HCT116 (cell line): ENCODE measurements at regions not wholly inside any gene's neighbourhood (a gene's known extent, or its start where the extent isn't known, plus 50 kb on each side); places are given as distances from the start of the nearest gene placed in this dataset.

ENCODE experiments used
- ATAC-seq: fragments of 200-7000 bp; cut with Tn5 transposase; 2 replicates; pipeline ENCODE4 v1.9.1; 2020; ENCODE audit warnings: mild to moderate bottlenecking, moderate library complexity
- BruUV-seq: library from RNA; stranded (reverse); fragments of 400-500 nt; replicated peaks from 2 replicates; lab custom pipeline; 2021; lab: Mats Ljungman, UMichigan
- CTCF ChIA-PET: fragments of 300-600 bp; sonication (Branson Sonifier 250); formaldehyde crosslinking; loops from one replicate; lab custom pipeline; 2021; ENCODE audit warnings: antibody characterized with exemption; lab: Charles Lee
- POLR2A ChIA-PET: fragments of 300-600, 350-600 bp; sonication (Branson Sonifier 250); formaldehyde crosslinking; loops from one replicate; lab custom pipeline; 2021; ENCODE audit warnings: antibody characterized with exemption; lab: Charles Lee
- RAD21 ChIA-PET, 2 experiments: fragments of 300-600 bp; sonication (Branson Sonifier 250); formaldehyde crosslinking; loops; one replicate each; lab custom pipeline; 2023; ENCODE audit warnings: low total read pairs in 2 of 2; ENCODE audit not compliant: uncharacterized antibody in 2 of 2, unreplicated experiment in 2 of 2, low non-redundant PET in 1 of 2; lab: Charles Lee
- DNase-seq: peaks from one replicate; pipeline ENCODE4 v3.0.0-alpha.2; 2010; ENCODE audit warnings: low read depth, low spot score
- H2AFZ ChIP-seq: fragments of 200-600 bp; shearing (Covaris generic), sonication (generic); 2 replicates; pipeline ENCODE4 v1.6.1; 2017; ENCODE audit warnings: low read depth, mixed run types, mixed read lengths, antibody characterized with exemption, low read length; ENCODE audit not compliant: poor library complexity, severe bottlenecking
- H3K27ac ChIP-seq: 2 replicates; pipeline ENCODE4 v1.5.1; 2012; ENCODE audit warnings: low read depth, low read length
- H3K27me3 ChIP-seq: fragments of 200-600 bp; sonication (generic); 2 replicates; pipeline ENCODE4 v1.6.1; 2016; ENCODE audit warnings: mixed run types, low read length, mixed read lengths; ENCODE audit not compliant: insufficient read depth
- H3K36me3 ChIP-seq, 2 experiments: fragments of 200-500 bp in 1 of 2; fragments of 200-600 bp in 1 of 2; sonication (Bioruptor generic) in 1 of 2; sonication (generic) in 1 of 2; 2 replicates each; pipeline versions ENCODE4 v1.5.1 to v1.6.1; 2014 to 2016; ENCODE audit warnings: low read length in 2 of 2, inconsistent platforms in 1 of 2, mixed read lengths in 1 of 2, mixed run types in 1 of 2; ENCODE audit not compliant: insufficient read depth in 2 of 2, control insufficient read depth in 1 of 2
- H3K4me1 ChIP-seq, 2 experiments: fragments of 200-600 bp in 1 of 2; sonication (generic) in 1 of 2; 2 replicates each; pipeline versions ENCODE4 v1.5.1 to v1.6.1; 2012 to 2017; ENCODE audit warnings: low read length in 2 of 2, inconsistent platforms in 1 of 2, mild to moderate bottlenecking in 1 of 2, mixed read lengths in 1 of 2, mixed run types in 1 of 2, moderate library complexity in 1 of 2; ENCODE audit not compliant: insufficient read depth in 2 of 2, control insufficient read depth in 1 of 2
- H3K4me2 ChIP-seq: fragments of 200-600 bp; sonication (generic); 2 replicates; pipeline ENCODE4 v1.6.1; 2017; ENCODE audit warnings: mixed run types, low read length, mixed read lengths
- H3K4me3 ChIP-seq, 2 experiments: fragments of 200-600 bp in 1 of 2; sonication (generic) in 1 of 2; replicated peaks in 1 of 2; 2 replicates each; pipeline ENCODE4 v1.5.1; 2011 to 2016; ENCODE audit warnings: low read length in 2 of 2, control low read depth in 1 of 2, low read depth in 1 of 2, mild to moderate bottlenecking in 1 of 2, mixed read lengths in 1 of 2, mixed run types in 1 of 2
- H3K79me2 ChIP-seq: fragments of 200-600 bp; sonication (generic); 2 replicates; pipeline ENCODE4 v1.6.1; 2017; ENCODE audit warnings: mild to moderate bottlenecking, mixed run types, low read length, moderate library complexity, mixed read lengths; ENCODE audit not compliant: insufficient read depth
- H3K9ac ChIP-seq: fragments of 200-600 bp; sonication (generic); 2 replicates; pipeline ENCODE4 v1.6.1; 2016; ENCODE audit warnings: low read length, mixed read lengths
- H3K9me2 ChIP-seq: fragments of 200-600 bp; sonication (generic), shearing (Covaris generic); 2 replicates; pipeline ENCODE4 v1.6.1; 2017; ENCODE audit warnings: mixed run types, mild to moderate bottlenecking, moderate library complexity; ENCODE audit not compliant: insufficient read depth
- H3K9me3 ChIP-seq, 2 experiments: fragments of 200-500 bp in 1 of 2; fragments of 200-600 bp in 1 of 2; sonication (Bioruptor generic) in 1 of 2; sonication (generic) in 1 of 2; 2 replicates each; pipeline ENCODE4 v1.6.1; 2014 to 2017; ENCODE audit warnings: low read length in 2 of 2, mixed read lengths in 2 of 2, inconsistent platforms in 1 of 2, low read depth in 1 of 2, mild to moderate bottlenecking in 1 of 2, mixed run types in 1 of 2, moderate library complexity in 1 of 2; ENCODE audit not compliant: control insufficient read depth in 1 of 2, insufficient read depth in 1 of 2
- H4K20me1 ChIP-seq: fragments of 200-600 bp; sonication (generic), shearing (Covaris generic); 2 replicates; pipeline ENCODE4 v1.6.1; 2017; ENCODE audit warnings: mixed run types, mild to moderate bottlenecking, moderate library complexity; ENCODE audit not compliant: insufficient read depth
- CBX3 ChIP-seq: IDR thresholded peaks from 2 replicates; pipeline ENCODE4 v1.6.1; 2012; ENCODE audit warnings: low read depth
- CEBPB ChIP-seq: IDR thresholded peaks from 2 replicates; pipeline ENCODE4 v1.6.1; 2012; ENCODE audit warnings: low read depth
- EGR1 ChIP-seq: IDR thresholded peaks from 2 replicates; pipeline ENCODE4 v1.6.1; 2012; ENCODE audit warnings: low read depth
- ELF1 ChIP-seq: IDR thresholded peaks from 2 replicates; pipeline ENCODE4 v1.6.1; 2012; ENCODE audit warnings: low read depth, borderline replicate concordance
- EZH2 ChIP-seq: fragments of 200-600 bp; sonication (generic); IDR thresholded peaks from 2 replicates; pipeline ENCODE4 v1.6.1; 2017; ENCODE audit warnings: antibody characterized with exemption, mixed run types
- EZH2phosphoT487 ChIP-seq: fragments of 200-600 bp; IDR thresholded peaks from 2 replicates; pipeline ENCODE4 v1.6.1; 2018; ENCODE audit warnings: antibody characterized with exemption, borderline replicate concordance
- JUND ChIP-seq: IDR thresholded peaks from 2 replicates; pipeline ENCODE4 v1.6.1; 2012
- MAX ChIP-seq: IDR thresholded peaks from 2 replicates; pipeline ENCODE4 v1.6.1; 2012
- POLR2AphosphoS5 ChIP-seq: IDR thresholded peaks from 2 replicates; pipeline ENCODE4 v1.6.1; 2011; ENCODE audit warnings: mild to moderate bottlenecking, low read depth, low read length, moderate library complexity
- RAD21 ChIP-seq: IDR thresholded peaks from 2 replicates; pipeline ENCODE4 v1.6.1; 2012; ENCODE audit warnings: low read depth, mild to moderate bottlenecking
- SIN3A ChIP-seq: IDR thresholded peaks from 2 replicates; pipeline ENCODE4 v1.6.1; 2012; ENCODE audit warnings: low read depth
- SP1 ChIP-seq: IDR thresholded peaks from 2 replicates; pipeline ENCODE4 v1.6.1; 2012; ENCODE audit warnings: low read depth
- SRF ChIP-seq: IDR thresholded peaks from 2 replicates; pipeline ENCODE4 v1.6.1; 2012; ENCODE audit warnings: low read depth
- TCF7L2 ChIP-seq: IDR thresholded peaks from 2 replicates; pipeline ENCODE4 v1.7.0; 2011; ENCODE audit warnings: borderline replicate concordance, inconsistent platforms; ENCODE audit not compliant: insufficient read depth, insufficient read length; ENCODE audit errors: extremely low read depth
- YY1 ChIP-seq: IDR thresholded peaks from 2 replicates; pipeline ENCODE4 v1.6.1; 2011; ENCODE audit warnings: low read length, low read depth, moderate library complexity, mild to moderate bottlenecking; ENCODE audit not compliant: insufficient replicate concordance; ENCODE audit errors: extremely low read depth
- intact Hi-C: fragments of 100-400 bp; cut with micrococcal nuclease; formaldehyde crosslinking; loops from 2 replicates; pipeline ENCODE4 v1.10.0; 2022
- TF ChIP-seq, protein P1 (sequence below): IDR thresholded peaks from 2 replicates; pipeline ENCODE4 v1.6.1; 2012
- TF ChIP-seq, protein P2 (sequence below): IDR thresholded peaks from 2 replicates; pipeline ENCODE4 v1.6.1; 2012; ENCODE audit warnings: low read depth

DNA sequence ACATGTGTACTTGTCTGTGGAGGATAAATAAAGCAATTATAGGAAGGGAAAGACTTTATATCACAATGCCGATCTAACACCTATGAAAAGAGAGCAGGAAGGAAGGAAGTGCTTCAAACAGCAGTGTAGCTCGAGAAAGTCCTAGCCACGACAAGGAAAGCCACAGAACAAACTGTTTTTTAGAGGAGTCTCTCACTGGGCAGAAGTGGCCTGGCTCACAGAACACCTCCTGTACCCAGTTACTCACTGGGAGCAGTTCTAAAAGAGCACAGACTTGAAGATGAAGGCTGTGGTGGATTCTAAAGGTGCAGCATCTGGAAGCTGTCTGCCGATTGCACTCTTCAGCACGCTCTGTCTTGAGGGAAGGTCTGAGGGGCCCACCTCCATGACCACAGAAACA lies 248.8 kb upstream of the ATP11B start:
- Histone ChIP-seq H3K27me3 (no peaks in the 10 kb centered on the region), H3K9me3 (no peaks in the 10 kb centered on the region), H3K4me2 (no peak overlapping the region), H3K36me3 (no peaks in the 10 kb centered on the region), H3K79me2 (no peaks in the 10 kb centered on the region), H3K4me3 (no peak overlapping the region), H3K9me2 (no peaks in the 10 kb centered on the region), H3K9ac (no peak overlapping the region), H3K27ac (no peak overlapping the region), H3K4me1 (no peaks in the 10 kb centered on the region), H4K20me1 (no peaks in the 10 kb centered on the region), H2AFZ (no peak overlapping the region)
- ChIA-PET RAD21 (no interaction called here), POLR2A (no interaction called here), CTCF (no interaction called here)
- TF ChIP-seq SP1 (no peak), JUND (no peak), EGR1 (no peak), CEBPB (no peak), POLR2AphosphoS5 (no peak), SRF (no peak), SIN3A (no peak), RAD21 (no peak), EZH2phosphoT487 (no peak), MAX (no peak), EZH2 (no peak), CBX3 (no peak), YY1 (no peak), ELF1 (no peak), TCF7L2 (no peak)
- TF ChIP-seq, protein P1, sequence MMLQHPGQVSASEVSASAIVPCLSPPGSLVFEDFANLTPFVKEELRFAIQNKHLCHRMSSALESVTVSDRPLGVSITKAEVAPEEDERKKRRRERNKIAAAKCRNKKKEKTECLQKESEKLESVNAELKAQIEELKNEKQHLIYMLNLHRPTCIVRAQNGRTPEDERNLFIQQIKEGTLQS, result no peak
- TF ChIP-seq, protein P2, sequence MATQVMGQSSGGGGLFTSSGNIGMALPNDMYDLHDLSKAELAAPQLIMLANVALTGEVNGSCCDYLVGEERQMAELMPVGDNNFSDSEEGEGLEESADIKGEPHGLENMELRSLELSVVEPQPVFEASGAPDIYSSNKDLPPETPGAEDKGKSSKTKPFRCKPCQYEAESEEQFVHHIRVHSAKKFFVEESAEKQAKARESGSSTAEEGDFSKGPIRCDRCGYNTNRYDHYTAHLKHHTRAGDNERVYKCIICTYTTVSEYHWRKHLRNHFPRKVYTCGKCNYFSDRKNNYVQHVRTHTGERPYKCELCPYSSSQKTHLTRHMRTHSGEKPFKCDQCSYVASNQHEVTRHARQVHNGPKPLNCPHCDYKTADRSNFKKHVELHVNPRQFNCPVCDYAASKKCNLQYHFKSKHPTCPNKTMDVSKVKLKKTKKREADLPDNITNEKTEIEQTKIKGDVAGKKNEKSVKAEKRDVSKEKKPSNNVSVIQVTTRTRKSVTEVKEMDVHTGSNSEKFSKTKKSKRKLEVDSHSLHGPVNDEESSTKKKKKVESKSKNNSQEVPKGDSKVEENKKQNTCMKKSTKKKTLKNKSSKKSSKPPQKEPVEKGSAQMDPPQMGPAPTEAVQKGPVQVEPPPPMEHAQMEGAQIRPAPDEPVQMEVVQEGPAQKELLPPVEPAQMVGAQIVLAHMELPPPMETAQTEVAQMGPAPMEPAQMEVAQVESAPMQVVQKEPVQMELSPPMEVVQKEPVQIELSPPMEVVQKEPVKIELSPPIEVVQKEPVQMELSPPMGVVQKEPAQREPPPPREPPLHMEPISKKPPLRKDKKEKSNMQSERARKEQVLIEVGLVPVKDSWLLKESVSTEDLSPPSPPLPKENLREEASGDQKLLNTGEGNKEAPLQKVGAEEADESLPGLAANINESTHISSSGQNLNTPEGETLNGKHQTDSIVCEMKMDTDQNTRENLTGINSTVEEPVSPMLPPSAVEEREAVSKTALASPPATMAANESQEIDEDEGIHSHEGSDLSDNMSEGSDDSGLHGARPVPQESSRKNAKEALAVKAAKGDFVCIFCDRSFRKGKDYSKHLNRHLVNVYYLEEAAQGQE, result no peak
- ATAC-seq (no peak), DNase-seq (no peak)
- intact Hi-C loops, result no loop called here
- no TSS peak for BruUV-seq
